ENCODE measurements at regions not wholly inside any gene's neighbourhood (a gene's known extent, or its start where the extent isn't known, plus 50 kb on each side); places are given as distances from the start of the nearest gene placed in this dataset.

DNA sequence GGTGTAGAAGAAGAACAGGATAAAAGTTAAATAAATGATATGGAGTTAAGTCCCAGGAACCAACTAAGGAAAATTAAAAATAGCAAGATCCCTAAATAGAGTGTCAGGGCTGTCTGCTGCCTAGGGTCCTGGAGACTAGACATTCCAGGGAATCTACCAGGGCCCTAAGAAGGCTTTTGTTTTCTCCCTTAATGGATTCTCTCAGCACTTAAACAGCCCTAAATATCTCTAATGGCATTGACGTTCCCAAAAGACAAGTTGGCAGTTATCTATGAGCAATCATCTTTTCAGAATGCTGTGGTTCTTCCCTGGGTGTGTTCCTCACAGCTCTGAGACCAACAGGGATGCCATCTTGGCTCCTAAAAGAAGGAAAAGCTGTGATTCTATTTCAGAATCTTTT lies 616.3 kb downstream of the EPHA4 start:
- no peak for FAIRE-seq

DNA sequence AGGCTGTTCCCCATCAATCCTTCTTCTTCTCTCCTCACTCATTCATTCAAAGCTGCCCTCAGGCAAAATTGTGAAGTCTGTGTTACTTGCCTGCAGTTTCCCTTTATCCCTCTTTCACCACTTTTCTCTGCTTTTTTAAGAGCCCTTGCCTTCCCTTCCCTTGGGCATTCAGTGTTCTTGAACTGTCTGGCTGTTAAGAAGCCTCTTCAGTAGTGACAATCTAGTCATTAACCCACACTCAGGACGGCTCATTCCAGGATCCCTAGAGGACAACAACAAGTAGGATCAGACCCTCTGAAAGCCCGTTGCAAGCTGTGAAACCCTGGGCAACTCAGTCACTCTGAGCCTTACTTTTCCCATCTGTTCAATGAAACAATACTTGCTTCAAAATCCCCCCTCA lies 615.7 kb downstream of the EPHA4 start:
- no peak for FAIRE-seq

DNA sequence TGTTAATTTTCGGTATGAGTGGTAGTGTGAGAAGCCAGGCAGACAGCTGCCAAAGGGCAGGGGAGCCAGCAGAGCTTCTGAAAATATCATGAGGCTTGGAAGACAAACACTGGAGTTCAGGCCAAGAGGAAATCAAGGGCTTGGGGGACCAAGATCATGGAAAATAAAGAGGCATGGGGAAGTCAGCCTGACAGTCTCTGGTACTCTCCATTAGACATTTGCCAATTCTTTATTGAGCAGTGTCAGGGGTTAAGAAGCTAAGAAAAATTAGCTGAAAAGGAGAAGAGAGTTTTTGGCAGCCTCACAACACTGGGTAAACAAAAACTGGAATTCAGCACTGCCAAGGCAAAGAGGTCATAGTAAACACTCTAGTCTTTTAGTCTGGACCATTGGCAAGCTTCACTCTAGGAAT lies 612.7 kb downstream of the EPHA4 start:
- FAIRE-seq, result no peak

DNA sequence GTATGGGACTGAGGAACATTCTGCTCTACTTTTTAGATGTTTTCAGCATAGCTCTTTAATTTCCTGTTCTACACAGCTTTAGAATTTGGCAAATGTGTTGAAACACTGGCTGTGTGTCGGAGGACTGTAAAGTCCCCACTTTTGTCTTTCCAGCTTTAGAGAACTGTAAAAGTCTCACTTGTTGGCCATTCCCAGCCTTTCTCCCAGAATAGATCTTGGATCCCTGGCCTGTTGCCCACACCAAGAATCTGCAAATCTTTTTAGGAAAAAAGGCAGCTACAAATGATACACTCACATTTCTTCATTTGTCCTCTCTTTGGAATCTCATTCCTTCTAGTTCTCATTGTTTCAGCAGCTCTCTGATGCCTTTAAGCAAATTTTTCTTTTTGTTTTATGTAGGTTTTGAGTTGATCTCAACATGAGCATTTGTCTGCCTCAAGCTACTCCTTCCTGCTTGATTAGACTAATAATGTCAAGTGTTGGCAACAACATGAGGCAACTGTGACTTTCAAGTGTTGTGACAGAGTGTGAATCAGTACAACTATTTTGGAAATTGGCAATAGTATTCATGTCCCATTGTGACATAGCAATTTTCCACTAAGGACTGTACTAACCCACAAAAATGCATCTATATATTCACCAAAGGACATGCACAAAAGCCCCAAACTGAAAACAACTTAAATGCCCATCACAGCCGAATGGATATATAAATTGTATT lies 610.8 kb downstream of the EPHA4 start:
- FAIRE-seq, result no peak

DNA sequence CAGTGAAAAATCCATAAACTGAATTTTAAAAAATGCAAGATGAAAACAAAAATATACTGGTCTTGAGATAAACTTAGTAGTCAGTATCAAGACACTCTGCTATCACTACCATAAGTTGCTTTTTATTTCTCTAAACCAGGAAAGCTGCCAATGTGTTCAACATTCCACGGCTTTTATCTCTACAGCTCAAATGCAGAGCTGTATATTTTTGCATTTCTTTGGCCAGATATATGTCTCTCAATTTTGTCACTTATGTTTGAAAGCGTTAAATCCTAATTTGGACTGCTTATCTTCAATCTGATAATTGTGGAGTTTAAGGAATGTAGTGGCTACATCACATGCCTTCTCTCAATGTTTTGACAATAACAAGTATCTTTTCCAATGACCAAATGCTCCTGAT lies 609.5 kb downstream of the EPHA4 start:
- no peak for FAIRE-seq

DNA sequence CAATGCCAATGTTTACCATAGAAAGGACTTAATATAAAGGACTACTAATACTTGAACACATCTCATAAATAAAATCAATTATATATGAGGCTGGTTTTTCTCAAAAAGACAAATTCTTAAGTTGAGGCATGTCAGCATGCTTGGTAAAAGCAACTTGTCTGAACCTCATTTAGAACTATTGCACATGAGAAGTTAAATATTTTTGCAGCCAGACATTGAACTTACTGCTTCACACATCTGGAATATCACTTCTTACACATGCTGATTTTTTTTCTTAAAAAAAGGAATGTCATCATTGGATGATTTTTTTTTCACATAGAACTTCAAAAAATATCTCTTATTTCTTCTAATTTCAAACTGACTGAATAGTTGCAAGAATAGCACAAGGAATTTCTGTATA lies 609.0 kb downstream of the EPHA4 start:
- no peak for FAIRE-seq

DNA sequence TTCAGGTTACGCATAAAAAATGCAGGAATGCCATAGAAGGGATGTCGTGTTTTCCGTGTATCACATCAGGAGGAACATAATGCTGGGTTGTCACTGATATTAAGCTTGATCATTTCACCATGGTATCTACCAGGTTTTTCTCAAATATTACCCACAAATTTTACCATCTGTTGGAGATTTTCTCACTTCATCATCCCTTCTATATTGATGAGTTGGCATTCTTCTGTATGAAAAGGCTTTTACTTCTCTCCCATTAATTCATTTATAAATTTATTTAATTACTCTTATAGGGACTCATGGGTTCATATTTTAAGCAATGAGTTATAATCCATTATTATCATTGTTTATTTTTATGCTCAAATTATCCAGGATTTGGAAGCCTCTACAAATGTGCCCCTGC lies 608.2 kb downstream of the EPHA4 start:
- FAIRE-seq, result no peak

DNA sequence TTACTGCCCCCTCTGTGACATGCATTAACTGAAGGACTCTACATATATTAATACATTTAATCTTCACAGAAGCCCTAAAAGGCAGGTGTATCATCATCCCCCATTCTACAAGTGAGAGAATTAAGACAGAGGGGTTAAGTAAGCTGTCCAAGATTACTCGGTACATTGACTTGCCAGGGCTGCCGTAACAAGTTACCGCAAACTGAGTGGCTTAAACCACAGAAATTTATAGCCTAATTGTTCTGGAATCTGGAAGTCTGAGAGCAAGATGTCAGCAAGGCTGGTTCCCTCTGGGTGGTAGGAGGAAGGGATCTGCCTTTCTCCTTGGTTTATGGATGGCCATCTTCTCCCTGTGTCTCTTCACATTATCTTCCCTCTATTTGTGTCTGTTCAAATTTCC lies 605.5 kb downstream of the EPHA4 start:
- no peak for FAIRE-seq

DNA sequence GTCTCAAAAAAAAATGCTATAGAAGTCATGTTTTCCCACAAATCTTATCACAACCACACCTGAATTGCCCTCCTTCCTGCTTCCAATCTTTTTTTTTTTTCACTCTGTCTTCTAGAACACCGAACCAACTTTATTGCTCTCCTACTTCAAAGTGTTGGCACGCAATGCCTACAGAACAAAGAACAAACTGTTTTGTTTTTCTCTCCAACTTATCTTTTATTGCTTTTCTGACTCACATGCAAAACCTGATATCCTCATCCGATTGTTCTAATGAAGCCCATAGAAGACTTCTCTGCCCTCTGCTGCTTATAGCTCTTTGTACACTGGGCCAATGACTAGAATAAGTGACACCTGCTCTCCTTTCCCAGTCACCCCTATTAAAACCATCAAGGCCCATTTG lies 602.8 kb downstream of the EPHA4 start:
- FAIRE-seq, result no peak

DNA sequence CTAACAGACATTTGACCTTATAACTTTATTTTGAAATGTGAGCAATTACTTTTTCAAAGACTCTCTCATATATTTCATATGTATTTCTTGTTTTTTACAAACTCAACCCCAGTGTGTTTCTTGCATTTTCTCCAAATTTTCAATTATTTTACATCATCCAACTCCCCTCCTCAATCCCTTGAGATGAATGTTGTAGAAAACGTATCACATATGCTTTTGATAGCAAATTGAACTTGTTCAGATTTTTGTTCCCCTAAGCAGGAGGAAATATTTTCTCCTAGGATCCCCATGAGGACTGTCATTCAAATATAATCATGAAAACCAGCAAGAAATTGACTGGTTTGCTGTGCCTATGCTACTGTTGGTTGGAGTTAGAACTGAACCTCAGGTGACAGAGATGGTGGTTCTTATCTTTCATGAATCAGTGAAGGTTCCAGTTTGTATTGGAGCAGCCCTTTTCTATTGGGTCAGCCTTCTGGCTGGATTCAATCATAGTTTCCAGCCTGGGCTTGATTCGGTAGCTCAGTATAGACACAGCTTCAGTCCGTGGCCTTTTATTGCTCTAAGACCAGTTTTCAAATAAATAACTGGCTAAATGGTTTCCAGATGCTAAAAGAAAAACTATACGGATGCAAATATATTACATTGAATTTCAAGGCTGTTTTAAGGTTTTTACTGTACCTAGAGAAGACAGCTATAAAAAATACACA lies 591.0 kb downstream of the EPHA4 start:
- FAIRE-seq, result no peak

DNA sequence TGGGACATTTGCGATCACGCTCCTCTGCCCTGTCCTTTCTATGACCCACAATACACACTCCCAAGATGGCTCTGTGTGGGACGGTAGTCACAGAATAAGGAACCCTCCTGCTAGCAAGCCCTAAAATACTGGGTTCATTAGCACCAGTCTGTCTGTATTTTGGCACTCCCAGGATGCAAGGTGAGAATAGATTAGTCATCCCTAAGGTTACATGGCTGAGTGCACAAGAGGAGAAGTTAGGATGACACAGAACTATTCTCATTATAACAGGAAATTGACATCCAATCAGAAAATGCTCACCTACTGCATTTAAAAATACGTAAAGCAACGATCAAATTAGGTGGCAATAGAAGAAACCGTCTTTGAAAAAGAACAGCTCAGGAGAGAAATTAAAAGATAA lies 590.2 kb downstream of the EPHA4 start:
- no peak for FAIRE-seq

DNA sequence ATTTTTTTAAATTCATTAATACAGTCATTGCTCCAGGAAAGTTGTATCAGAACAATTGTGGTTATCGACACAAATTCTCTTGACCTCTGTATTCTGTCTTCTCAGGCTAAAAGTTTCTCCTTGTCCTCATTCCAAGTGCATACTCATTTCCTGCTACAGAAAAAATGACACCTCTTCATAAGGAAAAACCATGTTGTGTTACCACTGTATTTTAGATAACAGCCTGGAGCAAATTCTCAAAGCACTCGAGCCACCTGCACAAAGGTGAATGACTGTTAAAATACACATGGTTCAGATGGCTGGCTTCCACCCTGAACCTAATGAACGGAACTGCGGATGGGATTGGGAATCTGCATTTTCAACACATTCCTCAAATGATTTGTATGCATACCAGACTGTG lies 586.5 kb downstream of the EPHA4 start:
- FAIRE-seq, result no peak

DNA sequence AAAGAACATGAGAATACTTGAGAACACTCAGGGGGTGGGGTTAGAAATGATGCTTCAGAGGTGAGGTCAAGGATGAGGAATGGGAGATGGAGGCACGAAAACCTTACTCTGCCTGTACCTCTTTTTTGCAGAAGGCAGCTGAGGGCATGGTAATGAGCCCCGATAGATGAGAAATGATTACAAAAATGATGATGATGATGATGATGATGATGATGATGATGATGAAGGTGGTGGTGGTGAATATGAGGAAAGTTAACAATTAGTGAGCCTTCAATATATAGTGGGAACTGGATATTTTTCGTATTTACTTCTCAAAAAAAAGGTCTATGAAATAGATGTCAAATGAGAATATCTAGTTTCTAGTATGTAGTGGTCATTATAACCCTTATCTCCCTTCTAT lies 584.3 kb downstream of the EPHA4 start:
- FAIRE-seq, result no peak

DNA sequence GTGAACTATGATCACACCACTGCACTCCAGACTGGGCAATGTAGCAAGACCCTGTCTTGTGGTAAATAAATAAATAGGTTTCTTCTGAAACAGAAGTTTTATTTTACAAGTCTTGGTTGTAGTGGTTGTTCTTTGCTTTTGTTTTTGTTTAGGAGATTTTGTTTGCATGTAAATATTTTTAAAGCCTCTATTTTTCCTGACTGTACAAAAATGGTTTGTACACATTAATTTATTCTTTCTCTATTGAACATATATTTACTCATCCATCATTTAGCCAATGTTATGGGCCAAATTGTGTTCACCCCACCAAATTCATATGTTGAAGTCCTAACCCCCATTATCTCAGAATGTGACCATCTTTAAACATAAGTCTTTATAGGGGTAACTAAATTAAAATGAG lies 580.1 kb downstream of the EPHA4 start:
- no peak for FAIRE-seq

DNA sequence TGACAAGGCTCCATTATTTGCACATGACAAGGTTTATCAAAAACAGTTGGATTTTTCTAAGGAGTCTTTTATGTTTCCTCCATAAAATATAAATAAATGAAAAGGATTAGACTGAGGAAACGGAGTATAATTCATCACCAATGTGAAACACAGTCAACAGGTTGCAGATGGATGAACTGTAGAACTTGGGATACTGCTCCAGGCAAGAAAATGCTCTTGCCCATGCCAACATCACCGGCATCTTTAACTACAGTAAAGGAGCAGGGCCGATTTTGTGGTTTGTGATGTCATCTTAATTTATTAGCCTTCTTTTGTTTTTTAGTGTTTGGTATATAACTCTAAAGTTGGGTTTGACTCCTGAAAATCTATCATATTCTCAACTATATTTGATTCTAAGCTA lies 577.3 kb downstream of the EPHA4 start:
- no peak for FAIRE-seq

DNA sequence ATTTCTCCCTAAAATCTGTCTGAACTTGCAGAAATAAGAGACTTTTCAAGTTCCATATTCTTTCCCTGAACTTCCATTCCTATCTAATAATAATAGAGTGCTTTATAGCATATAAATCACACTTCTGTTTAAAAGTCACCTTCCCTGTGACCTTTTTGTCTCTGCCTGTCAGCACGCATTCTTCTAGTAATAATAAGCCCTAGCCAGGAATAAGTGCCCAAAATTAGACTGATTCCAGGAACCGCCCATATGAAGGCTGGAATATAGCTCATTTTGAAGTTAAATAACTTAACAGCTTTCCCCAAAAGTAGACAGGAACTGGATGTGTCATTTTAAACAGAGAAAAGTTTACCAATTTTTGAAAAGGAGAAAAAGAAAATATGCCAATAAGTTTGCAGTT lies 576.5 kb downstream of the EPHA4 start:
- FAIRE-seq, result no peak

DNA sequence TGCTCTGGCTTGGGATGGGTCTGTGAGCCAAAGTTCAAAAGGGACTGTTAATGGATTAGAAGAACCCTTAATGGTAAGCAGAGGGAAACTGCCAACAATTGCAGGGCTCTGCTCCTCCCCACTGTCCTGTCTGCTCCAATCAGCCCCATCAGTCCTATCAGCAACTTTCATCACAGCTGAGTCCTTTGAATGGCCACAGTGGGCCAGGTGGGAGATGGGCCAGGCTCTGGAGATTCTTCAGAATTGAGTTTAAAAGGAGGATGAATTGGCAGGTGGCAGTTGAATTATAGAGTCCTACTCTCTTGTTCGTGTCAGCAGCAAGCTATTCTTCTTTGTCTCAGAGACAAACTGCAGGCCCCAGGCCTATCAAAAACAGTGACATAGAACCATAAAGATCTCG lies 573.9 kb downstream of the EPHA4 start:
- no peak for FAIRE-seq

DNA sequence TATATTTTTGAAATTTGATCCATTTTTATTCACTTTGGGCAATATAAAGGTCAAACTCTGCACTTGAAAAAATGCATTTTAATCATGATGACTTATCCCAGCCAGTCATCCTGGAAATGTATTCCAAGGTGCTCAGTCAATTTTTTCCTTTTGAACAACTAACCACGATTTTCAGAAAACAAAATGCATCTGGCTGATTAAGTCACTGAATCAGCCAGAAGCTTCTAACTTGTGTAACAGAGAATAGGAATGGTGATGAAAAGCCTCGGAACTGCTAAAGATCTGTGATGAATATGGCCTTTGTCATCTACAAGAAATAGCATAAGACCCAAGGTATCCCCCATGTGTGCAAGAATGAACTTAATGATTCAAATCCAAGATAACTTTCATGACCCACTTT lies 572.7 kb downstream of the EPHA4 start:
- no peak for FAIRE-seq

DNA sequence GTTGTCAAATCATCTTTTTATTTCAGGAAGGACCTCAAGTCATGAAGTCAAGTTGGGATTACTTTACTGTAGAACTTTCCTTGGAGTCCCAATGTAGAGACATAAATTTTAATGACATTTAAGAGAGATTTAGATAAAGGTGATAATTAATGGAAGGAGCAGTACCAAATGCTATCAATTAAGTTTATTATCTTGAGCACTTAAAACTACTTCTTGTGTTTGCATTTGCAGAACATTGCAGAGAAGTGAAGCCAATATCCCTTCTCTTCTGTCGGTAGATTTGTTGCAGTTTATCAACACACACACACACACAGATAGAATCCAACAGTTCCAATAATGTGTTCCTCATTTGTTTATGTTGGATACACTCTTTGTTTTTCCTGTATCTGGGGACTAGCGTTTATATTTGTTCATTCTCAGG lies 570.7 kb downstream of the EPHA4 start:
- no peak for FAIRE-seq

DNA sequence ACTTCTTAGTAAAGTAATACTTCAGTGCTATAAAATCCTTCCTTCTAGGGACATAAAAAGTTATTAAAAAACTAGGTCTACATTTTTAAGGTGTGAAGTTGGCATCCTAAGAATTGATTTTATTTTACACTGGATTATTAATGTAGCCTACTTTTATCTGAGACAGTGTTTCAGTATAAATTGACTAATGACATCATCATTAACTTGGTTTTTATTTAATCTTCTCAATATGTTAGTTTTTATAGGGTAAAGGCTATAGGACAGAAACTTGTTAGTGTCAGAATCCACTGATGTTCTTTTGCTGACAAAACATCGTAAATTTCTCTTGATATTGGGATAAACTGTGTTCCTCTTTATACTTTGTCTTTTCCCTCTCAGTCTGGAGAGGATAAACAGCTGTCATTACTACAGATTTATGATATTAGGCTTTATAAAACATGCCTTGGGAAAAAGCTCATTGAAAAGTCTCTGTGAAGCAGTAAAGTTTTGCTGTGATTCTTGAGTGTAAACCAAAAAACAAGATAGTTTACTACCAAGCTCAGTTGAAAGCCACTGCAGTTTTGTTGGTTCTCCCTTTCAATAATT lies 569.9 kb downstream of the EPHA4 start:
- no peak for FAIRE-seq

DNA sequence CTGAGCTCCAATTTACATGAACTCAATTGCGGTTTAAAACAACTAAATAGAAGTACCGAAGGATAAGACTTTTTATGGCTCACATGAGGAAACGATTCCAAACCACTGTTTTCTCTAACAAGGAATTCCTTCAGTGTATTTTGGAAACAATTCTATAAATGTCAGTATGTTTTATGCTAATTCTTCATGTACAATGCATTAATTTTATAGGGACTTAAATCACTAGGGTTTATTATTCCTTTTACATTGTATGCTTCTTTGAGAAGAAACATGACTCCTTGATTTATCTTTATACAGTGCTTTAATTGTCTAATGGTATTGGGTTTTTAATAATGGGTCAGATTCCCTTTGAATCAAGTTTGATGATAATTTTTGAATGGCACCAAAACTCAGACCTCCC lies 566.8 kb downstream of the EPHA4 start:
- FAIRE-seq, result no peak

DNA sequence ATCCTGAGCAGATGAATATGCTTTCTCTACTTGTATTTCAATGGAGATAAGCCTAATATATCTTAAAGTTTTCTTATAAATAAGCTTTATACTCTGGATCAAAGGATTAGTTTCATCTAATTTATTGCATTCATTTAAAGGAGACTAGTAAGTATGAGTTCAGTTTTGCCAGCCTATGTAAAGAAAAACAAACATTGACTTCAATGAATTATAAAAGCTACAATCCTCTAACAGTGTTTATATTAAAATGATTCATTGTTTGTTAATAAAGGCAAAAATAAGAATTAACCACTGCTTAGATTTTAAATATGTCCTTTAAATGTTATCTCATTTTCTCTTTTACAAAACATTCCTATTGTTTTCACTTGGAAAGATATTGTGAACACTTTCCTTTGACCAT lies 566.0 kb downstream of the EPHA4 start:
- no peak for FAIRE-seq

DNA sequence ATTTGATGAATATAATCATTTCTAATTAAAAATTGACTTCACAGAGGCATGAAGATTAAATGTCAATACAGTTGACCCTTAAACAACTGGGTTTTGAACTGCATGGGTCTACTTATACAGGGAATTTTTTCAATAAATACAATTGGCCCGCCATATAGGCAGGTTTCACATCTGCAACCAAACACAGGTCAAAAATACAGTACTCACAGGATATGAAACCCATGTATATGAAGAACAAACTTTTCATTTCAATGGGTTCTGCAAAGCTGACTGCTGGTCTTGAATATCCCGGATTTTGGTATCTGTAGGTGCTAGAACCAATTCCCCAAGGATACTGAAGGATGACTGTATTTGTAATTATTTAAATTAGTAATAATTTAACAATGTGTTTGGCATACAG lies 555.6 kb downstream of the EPHA4 start:
- FAIRE-seq, result no peak

DNA sequence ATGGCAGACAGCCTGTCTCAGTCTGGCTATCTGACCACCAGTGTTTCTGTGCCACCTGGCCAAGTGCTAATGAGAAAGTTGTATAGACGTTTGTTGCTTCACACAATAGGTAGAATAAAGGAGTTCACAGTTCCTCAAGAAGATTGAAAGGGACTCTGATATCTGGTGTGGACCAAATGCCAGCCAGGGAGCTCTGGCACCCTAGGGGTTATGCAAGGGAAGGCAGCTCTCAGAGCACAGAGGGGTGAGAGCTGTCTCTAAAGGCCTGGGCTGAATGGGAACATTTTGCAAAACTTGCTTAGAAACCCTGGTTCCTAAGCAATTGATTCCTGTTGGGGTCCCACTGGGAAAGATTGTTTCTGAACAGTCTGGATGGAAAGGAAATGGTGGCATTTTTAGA lies 553.8 kb downstream of the EPHA4 start:
- FAIRE-seq, result no peak

DNA sequence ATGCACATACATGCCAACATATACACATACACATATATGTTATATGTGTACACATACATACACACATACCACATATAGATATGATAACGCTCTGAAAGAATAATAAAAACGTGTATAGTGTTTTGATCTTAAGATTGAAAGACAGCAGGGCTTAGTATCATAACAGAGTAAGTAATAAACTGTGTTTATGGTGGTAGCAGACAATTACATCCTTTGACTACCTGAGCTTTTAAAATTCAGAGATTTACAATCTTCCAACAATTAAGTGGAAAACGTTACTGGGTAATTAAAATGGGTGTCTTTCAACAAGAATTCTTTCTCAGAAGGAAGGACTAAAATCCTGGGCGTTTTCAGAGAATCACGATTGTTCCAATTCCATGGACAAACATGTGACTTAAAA lies 552.4 kb downstream of the EPHA4 start:
- FAIRE-seq, result no peak

Measured in islet of Langerhans (tissue), 1 donor.